Kidney epithelial cell (primary cell): ENCODE measurements at regions not wholly inside any gene's neighbourhood (a gene's known extent, or its start where the extent isn't known, plus 50 kb on each side); places are given as distances from the start of the nearest gene placed in this dataset.

ENCODE experiments used
- DNase-seq: peaks from one replicate; pipeline ENCODE4 v3.0.0-alpha.2; 2010; ENCODE audit warnings: low read depth
- H3K27me3 ChIP-seq: 2 replicates; pipeline ENCODE4 v1.6.0; 2011; ENCODE audit warnings: low read length; ENCODE audit not compliant: control insufficient read depth, insufficient read depth
- H3K36me3 ChIP-seq: 2 replicates; pipeline ENCODE4 v1.5.1; 2011; ENCODE audit warnings: low read length; ENCODE audit not compliant: control insufficient read depth, insufficient read depth
- H3K4me3 ChIP-seq: 2 replicates; pipeline ENCODE4 v1.5.1; 2011; ENCODE audit warnings: low read depth, mild to moderate bottlenecking, control low read depth, low read length
- TF ChIP-seq, protein P1 (sequence below): IDR thresholded peaks from 2 replicates; pipeline ENCODE4 v1.5.1; 2011; ENCODE audit warnings: mild to moderate bottlenecking, moderate library complexity, low read length, control low read depth, inconsistent platforms; ENCODE audit not compliant: insufficient read depth, poor library complexity, severe bottlenecking

DNA sequence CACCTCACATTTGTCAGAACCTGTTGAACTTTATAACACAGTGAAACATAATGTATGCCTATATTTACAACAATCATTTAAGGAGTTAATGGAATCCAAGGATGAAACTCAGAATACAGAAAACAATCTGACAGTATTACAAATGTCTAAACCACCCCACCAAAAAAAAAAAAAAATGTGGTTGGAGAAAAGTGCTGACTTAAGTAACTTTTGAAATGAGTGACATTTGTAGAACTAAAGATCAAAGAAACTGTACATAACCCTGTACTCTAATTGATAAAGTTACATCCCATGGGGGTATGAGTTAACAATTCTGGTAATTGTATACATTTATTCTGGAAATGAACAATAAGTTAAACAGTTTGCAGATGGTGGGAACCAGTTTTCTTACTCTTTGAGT lies 372.1 kb upstream of the TMEFF2 start:
- H3K36me3 ChIP-seq, result no peaks in the 10 kb centered on the region
- DNase-seq, result no peak
- no peak overlapping the region for H3K4me3 ChIP-seq
- H3K27me3 ChIP-seq, result no peaks in the 10 kb centered on the region
- TF ChIP-seq, protein P1, sequence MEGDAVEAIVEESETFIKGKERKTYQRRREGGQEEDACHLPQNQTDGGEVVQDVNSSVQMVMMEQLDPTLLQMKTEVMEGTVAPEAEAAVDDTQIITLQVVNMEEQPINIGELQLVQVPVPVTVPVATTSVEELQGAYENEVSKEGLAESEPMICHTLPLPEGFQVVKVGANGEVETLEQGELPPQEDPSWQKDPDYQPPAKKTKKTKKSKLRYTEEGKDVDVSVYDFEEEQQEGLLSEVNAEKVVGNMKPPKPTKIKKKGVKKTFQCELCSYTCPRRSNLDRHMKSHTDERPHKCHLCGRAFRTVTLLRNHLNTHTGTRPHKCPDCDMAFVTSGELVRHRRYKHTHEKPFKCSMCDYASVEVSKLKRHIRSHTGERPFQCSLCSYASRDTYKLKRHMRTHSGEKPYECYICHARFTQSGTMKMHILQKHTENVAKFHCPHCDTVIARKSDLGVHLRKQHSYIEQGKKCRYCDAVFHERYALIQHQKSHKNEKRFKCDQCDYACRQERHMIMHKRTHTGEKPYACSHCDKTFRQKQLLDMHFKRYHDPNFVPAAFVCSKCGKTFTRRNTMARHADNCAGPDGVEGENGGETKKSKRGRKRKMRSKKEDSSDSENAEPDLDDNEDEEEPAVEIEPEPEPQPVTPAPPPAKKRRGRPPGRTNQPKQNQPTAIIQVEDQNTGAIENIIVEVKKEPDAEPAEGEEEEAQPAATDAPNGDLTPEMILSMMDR, result no peak

DNA sequence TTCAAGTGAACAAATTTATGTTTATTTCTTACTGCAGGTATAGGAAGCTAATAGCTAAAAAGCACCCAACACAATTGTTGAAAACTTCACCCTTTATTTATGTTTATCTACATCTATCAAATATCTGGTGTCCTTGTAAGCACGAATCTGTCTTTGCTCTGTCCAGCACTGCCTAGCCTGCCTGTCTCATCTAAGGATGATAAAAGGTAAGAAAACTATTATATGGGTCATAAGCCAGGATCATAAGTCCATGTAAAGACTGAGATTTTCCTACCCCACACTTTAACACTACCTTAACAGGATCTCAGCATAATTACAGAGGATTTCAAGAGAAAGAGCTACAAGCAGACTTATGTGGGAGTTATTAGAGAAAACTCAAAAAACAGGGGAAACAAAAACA lies 365.6 kb upstream of the TMEFF2 start:
- no peaks in the 10 kb centered on the region for H3K27me3 ChIP-seq
- DNase-seq, result no peak
- TF ChIP-seq, protein P1, result no peak
- no peak overlapping the region for H3K4me3 ChIP-seq
- no peaks in the 10 kb centered on the region for H3K36me3 ChIP-seq

DNA sequence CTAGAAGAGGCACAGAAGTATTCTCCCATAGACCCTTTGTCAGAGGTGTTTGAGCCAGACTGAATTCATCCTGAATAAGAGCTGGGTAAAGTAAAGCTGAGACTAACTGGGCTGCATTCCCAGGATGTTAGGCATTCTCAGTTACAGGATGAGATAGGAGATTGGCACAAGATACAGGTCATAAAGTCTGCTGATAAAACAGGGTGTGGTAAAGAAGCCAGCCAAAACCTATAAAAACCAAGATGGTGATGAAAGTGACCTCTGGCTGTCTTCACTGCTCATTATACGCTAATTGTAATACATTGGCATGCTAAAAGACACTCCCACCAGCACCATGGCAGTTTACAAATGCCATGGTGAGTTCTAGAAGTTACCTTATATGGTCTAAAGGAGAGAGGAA lies 364.9 kb upstream of the TMEFF2 start:
- Histone ChIP-seq H3K36me3 (no peaks in the 10 kb centered on the region), H3K4me3 (no peak overlapping the region), H3K27me3 (no peaks in the 10 kb centered on the region)
- DNase-seq, result no peak
- TF ChIP-seq, protein P1, result no peak

DNA sequence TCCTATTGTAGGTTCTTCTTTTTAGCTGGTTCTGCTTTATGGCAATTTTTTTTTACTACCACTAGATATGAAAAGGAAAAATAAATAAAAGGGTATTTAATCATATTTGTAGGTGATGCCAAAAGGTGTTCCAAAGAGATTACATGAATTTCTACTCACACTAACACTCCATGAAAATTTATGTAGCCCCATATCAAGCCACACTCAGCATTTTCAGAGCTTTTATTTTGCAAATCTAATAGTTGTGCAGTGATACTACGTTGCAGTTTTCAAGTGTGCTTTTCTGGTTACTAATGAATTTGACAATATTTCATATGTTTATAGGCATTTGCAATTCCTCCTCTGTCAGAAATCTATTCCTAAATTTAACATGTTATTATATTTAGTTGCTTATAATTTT lies 363.9 kb upstream of the TMEFF2 start:
- DNase-seq, result no peak
- Histone ChIP-seq H3K4me3 (no peak overlapping the region), H3K36me3 (no peaks in the 10 kb centered on the region), H3K27me3 (no peaks in the 10 kb centered on the region)
- TF ChIP-seq, protein P1, result no peak

DNA sequence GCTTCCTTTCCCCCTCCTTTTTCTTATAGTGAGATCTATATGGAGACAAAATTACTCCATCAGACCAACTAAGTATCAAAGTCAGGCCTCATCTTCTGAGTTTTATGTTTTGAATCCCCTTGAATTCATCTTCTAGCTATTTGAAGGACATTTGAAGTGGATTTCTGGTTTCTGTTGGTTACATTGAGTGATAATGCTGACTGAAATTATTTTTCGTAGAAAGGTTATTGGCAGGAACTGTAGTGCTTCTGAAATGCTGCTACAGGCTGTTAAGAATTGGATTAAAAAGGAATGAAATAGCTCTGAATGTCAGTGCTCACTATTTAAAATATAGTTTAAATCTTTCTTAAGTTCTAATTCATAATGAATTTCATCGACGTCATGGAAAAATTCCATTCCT lies 361.0 kb upstream of the TMEFF2 start:
- TF ChIP-seq, protein P1, result no peak
- DNase-seq, result no peak

DNA sequence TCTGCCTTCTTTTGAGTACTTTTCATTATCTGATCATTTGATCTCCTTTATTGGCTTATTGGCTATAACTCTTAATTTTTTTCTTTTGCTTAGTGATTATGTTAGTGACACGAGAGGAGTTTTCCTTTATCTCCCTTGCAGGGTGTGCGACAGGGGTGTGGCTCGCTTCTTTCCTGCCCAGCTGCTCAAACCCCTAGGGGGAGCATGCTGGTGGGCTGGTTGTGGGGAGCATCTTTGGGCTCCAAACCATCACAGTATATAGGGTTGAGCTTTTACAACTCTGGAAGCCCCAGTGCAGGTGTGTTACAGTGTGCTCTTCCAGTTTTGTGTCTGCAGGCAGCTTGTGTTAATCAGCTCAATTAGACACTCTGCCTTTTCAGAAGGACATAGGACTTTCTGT lies 357.0 kb upstream of the TMEFF2 start:
- H3K36me3 ChIP-seq, result no peaks in the 10 kb centered on the region
- H3K4me3 ChIP-seq, result no peak overlapping the region
- no peaks in the 10 kb centered on the region for H3K27me3 ChIP-seq
- no peak for DNase-seq
- TF ChIP-seq, protein P1, result no peak

More for the DNA sequence above, 361.0 kb upstream of the TMEFF2 start:
- Histone ChIP-seq H3K36me3 (no peaks in the 10 kb centered on the region), H3K27me3 (no peaks in the 10 kb centered on the region), H3K4me3 (no peak overlapping the region)
